ENCODE measurements at regions not wholly inside any gene's neighbourhood (a gene's known extent, or its start where the extent isn't known, plus 50 kb on each side); places are given as distances from the start of the nearest gene placed in this dataset.

GRCh38 chr7:149586646-149587645 lies 89.3 kb upstream of the ZNF746 start:
- ATAC-seq (ENCODE audit: insufficient read depth, low FRiP score) (no peak), DNase-seq (no peak)
- Histone ChIP-seq H3K27me3 (ENCODE audit: control insufficient read depth in 3 of 3, insufficient read depth in 3 of 3, low read length in 2 of 3) (no peaks in the 10 kb centered on the region), H3K27ac (ENCODE audit: low read depth in 1 of 2, low read length in 1 of 2) (no peak overlapping the region), H3K9ac (ENCODE audit: insufficient read depth in 1 of 2, low read length in 2 of 2) (no peak overlapping the region), H3K9me3 (ENCODE audit: control insufficient read depth in 4 of 4, insufficient read depth in 3 of 4, low read length in 3 of 4) (peaks cover 0 to 5% (median 0%) of the 10 kb centered on the region in 4 donors), H3K4me1 (ENCODE audit: control insufficient read depth in 5 of 5, insufficient read depth in 5 of 5, low read length in 5 of 5) (no peaks in the 10 kb centered on the region), H3K4me3 (no peak overlapping the region), H3K36me3 (ENCODE audit: control insufficient read depth in 4 of 4, insufficient read depth in 4 of 4, low read length in 4 of 4) (peaks cover 19 to 30% (median 27%) of the 10 kb centered on the region in 4 donors)
- no peak for TF ChIP-seq CTCF (IDR thresholded peaks at IDR 0.05; ENCODE audit: control extremely low read depth, extremely low read depth)
- WGBS, 2 donors, result 87 to 89% methylated on average over 10 of the region's 10 CpGs

- no peaks in the 10 kb centered on the region for H3K27me3 ChIP-seq (ENCODE audit: control insufficient read depth in 3 of 3, insufficient read depth in 3 of 3, low read length in 2 of 3)
- H3K9me3 ChIP-seq (ENCODE audit: control insufficient read depth in 4 of 4, insufficient read depth in 3 of 4, low read length in 3 of 4), result peaks cover 0 to 9% (median under 1%) of the 10 kb centered on the region in 4 donors
- no peak for DNase-seq
- H3K27ac ChIP-seq (ENCODE audit: low read depth in 1 of 2, low read length in 1 of 2), result no peak overlapping the region
- H3K4me1 ChIP-seq (ENCODE audit: control insufficient read depth in 5 of 5, insufficient read depth in 5 of 5, low read length in 5 of 5), result no peaks in the 10 kb centered on the region
- no peak for ATAC-seq (ENCODE audit: insufficient read depth, low FRiP score)
- no peak for TF ChIP-seq CTCF (IDR thresholded peaks at IDR 0.05; ENCODE audit: control extremely low read depth, extremely low read depth)
- no peak overlapping the region for H3K9ac ChIP-seq (ENCODE audit: insufficient read depth in 1 of 2, low read length in 2 of 2)
- peaks cover 19 to 39% (median 26%) of the 10 kb centered on the region in 4 donors for H3K36me3 ChIP-seq (ENCODE audit: control insufficient read depth in 4 of 4, insufficient read depth in 4 of 4, low read length in 4 of 4)
- no peak overlapping the region for H3K4me3 ChIP-seq
- 99 to 100% methylated on average over 4 of the region's 4 CpGs for WGBS, 2 donors
These were observed 86.9 kb upstream of the ZNF746 start for GRCh38 chr7:149584530-149584929.

- 98 to 100% methylated on average over 2 of the region's 2 CpGs for WGBS, 2 donors
- Histone ChIP-seq H3K27me3 (ENCODE audit: control insufficient read depth in 3 of 3, insufficient read depth in 3 of 3, low read length in 2 of 3) (no peaks in the 10 kb centered on the region), H3K36me3 (ENCODE audit: control insufficient read depth in 4 of 4, insufficient read depth in 4 of 4, low read length in 4 of 4) (peaks cover 19 to 40% (median 25%) of the 10 kb centered on the region in 4 donors), H3K27ac (ENCODE audit: low read depth in 1 of 2, low read length in 1 of 2) (no peak overlapping the region), H3K9me3 (ENCODE audit: control insufficient read depth in 4 of 4, insufficient read depth in 3 of 4, low read length in 3 of 4) (peaks cover 0 to 9% (median 1%) of the 10 kb centered on the region in 4 donors), H3K4me1 (ENCODE audit: control insufficient read depth in 5 of 5, insufficient read depth in 5 of 5, low read length in 5 of 5) (no peaks in the 10 kb centered on the region), H3K9ac (ENCODE audit: insufficient read depth in 1 of 2, low read length in 2 of 2) (no peak overlapping the region), H3K4me3 (no peak overlapping the region)
- ATAC-seq (ENCODE audit: insufficient read depth, low FRiP score) (no peak), DNase-seq (no peak)
- no peak for TF ChIP-seq CTCF (IDR thresholded peaks at IDR 0.05; ENCODE audit: control extremely low read depth, extremely low read depth)
These were observed 86.4 kb upstream of the ZNF746 start for GRCh38 chr7:149584009-149584408.

Measured in lung (tissue), 11 donors.